ENCODE measurements at regions not wholly inside any gene's neighbourhood (a gene's known extent, or its start where the extent isn't known, plus 50 kb on each side); places are given as distances from the start of the nearest gene placed in this dataset.

- no peak overlapping the region for H3K4me3 ChIP-seq (ENCODE audit: low read length)
- DNase-seq (ENCODE audit: low read depth) = no peak
- no peak for TF ChIP-seq CTCF (conservative IDR thresholded peaks at IDR 0.05; ENCODE audit: low read length)
Measured at GRCh38 chr10:120736377-120736776, 114.8 kb upstream of the WDR11 start.

- DNase-seq (ENCODE audit: low read depth) = no peak
- no peak overlapping the region for H3K4me3 ChIP-seq (ENCODE audit: low read length)
- TF ChIP-seq CTCF (conservative IDR thresholded peaks at IDR 0.05; ENCODE audit: low read length) = no peak
Measured at GRCh38 chr10:120738658-120739057, 112.5 kb upstream of the WDR11 start.

- no peak for TF ChIP-seq CTCF (conservative IDR thresholded peaks at IDR 0.05; ENCODE audit: low read length)
- no peak for DNase-seq (ENCODE audit: low read depth)
Measured at GRCh38 chr10:120741396-120741795, 109.8 kb upstream of the WDR11 start.

GRCh38 chr10:120742373-120742772, 108.8 kb upstream of the WDR11 start:
- TF ChIP-seq CTCF (conservative IDR thresholded peaks at IDR 0.05; ENCODE audit: low read length) = no peak
- no peak overlapping the region for H3K4me3 ChIP-seq (ENCODE audit: low read length)
- no peak for DNase-seq (ENCODE audit: low read depth)

More at GRCh38 chr10:120741396-120741795, 109.8 kb upstream of the WDR11 start:
- no peak overlapping the region for H3K4me3 ChIP-seq (ENCODE audit: low read length)

GRCh38 chr10:120744040-120744439, 107.1 kb upstream of the WDR11 start:
- H3K4me3 ChIP-seq (ENCODE audit: low read length) = no peak overlapping the region
- no peak for TF ChIP-seq CTCF (conservative IDR thresholded peaks at IDR 0.05; ENCODE audit: low read length)
- no peak for DNase-seq (ENCODE audit: low read depth)

- DNase-seq (ENCODE audit: low read depth) = no peak
- no peak overlapping the region for H3K4me3 ChIP-seq (ENCODE audit: low read length)
- no peak for TF ChIP-seq CTCF (conservative IDR thresholded peaks at IDR 0.05; ENCODE audit: low read length)
Measured at GRCh38 chr10:120746001-120746777, 105.0 kb upstream of the WDR11 start.

- no peak for TF ChIP-seq CTCF (conservative IDR thresholded peaks at IDR 0.05; ENCODE audit: low read length)
- DNase-seq (ENCODE audit: low read depth) = no peak
- no peak overlapping the region for H3K4me3 ChIP-seq (ENCODE audit: low read length)
Measured at GRCh38 chr10:120748519-120748918, 102.6 kb upstream of the WDR11 start.

Data from AG10803 (cell line).